Panc1 (cell line): ENCODE measurements at regions not wholly inside any gene's neighbourhood (a gene's known extent, or its start where the extent isn't known, plus 50 kb on each side); places are given as distances from the start of the nearest gene placed in this dataset.

Experiments used
- SIN3A ChIP-seq: IDR thresholded peaks from 2 replicates; pipeline ENCODE4 v1.6.1; 2012; ENCODE audit warnings: low read depth, mild to moderate bottlenecking, low read length, moderate library complexity, borderline replicate concordance; ENCODE audit not compliant: insufficient read depth
- TCF7L2 ChIP-seq: IDR thresholded peaks from 2 replicates; pipeline ENCODE4 v1.6.1; 2011; ENCODE audit warnings: mild to moderate bottlenecking, low read depth, low read length, inconsistent platforms
- TF ChIP-seq, protein P1 (sequence below): fragments of 450-650 bp; IDR thresholded peaks from 2 replicates; pipeline ENCODE4 v1.5.1; 2017; ENCODE audit warnings: mild to moderate bottlenecking
- TF ChIP-seq, protein P2 (sequence below), 2 experiments: IDR thresholded peaks; 2 replicates each; pipeline ENCODE4 v1.6.1; 2011 to 2012; ENCODE audit warnings: low read depth in 2 of 2, control low read depth in 1 of 2, low read length in 1 of 2, mild to moderate bottlenecking in 1 of 2, moderate library complexity in 1 of 2; ENCODE audit not compliant: insufficient read depth in 1 of 2

DNA sequence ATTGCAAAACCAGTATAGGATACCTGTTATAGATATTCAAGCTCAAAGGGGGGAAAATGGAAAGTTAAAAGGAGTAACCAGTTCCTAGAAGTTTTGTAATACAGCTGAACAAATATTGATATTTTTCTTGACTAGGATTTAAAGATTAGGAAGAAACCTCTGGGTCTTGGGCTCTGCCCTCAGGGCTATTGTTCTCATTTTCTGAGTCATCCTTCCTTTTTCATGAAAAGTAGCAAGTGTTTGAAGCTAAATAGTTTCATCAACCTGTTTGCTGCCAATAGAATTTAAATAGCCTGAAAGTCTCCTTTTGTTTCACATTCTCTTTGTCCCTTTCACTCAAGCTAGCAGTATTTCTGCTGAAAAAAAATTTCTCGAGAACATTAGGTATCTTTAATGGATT is 1061.1 kb upstream of the GHITM start:
- TF ChIP-seq, protein P1, sequence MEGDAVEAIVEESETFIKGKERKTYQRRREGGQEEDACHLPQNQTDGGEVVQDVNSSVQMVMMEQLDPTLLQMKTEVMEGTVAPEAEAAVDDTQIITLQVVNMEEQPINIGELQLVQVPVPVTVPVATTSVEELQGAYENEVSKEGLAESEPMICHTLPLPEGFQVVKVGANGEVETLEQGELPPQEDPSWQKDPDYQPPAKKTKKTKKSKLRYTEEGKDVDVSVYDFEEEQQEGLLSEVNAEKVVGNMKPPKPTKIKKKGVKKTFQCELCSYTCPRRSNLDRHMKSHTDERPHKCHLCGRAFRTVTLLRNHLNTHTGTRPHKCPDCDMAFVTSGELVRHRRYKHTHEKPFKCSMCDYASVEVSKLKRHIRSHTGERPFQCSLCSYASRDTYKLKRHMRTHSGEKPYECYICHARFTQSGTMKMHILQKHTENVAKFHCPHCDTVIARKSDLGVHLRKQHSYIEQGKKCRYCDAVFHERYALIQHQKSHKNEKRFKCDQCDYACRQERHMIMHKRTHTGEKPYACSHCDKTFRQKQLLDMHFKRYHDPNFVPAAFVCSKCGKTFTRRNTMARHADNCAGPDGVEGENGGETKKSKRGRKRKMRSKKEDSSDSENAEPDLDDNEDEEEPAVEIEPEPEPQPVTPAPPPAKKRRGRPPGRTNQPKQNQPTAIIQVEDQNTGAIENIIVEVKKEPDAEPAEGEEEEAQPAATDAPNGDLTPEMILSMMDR = no peak
- TF ChIP-seq, protein P2, sequence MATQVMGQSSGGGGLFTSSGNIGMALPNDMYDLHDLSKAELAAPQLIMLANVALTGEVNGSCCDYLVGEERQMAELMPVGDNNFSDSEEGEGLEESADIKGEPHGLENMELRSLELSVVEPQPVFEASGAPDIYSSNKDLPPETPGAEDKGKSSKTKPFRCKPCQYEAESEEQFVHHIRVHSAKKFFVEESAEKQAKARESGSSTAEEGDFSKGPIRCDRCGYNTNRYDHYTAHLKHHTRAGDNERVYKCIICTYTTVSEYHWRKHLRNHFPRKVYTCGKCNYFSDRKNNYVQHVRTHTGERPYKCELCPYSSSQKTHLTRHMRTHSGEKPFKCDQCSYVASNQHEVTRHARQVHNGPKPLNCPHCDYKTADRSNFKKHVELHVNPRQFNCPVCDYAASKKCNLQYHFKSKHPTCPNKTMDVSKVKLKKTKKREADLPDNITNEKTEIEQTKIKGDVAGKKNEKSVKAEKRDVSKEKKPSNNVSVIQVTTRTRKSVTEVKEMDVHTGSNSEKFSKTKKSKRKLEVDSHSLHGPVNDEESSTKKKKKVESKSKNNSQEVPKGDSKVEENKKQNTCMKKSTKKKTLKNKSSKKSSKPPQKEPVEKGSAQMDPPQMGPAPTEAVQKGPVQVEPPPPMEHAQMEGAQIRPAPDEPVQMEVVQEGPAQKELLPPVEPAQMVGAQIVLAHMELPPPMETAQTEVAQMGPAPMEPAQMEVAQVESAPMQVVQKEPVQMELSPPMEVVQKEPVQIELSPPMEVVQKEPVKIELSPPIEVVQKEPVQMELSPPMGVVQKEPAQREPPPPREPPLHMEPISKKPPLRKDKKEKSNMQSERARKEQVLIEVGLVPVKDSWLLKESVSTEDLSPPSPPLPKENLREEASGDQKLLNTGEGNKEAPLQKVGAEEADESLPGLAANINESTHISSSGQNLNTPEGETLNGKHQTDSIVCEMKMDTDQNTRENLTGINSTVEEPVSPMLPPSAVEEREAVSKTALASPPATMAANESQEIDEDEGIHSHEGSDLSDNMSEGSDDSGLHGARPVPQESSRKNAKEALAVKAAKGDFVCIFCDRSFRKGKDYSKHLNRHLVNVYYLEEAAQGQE (IDR thresholded peaks at IDR 0.05; ENCODE audit: insufficient read depth in 1 of 2, low read depth in 2 of 2, low read length in 1 of 2) = no peak
- TF ChIP-seq TCF7L2 (no peak), SIN3A (no peak)
